GM04504 (cell line): ENCODE measurements at regions not wholly inside any gene's neighbourhood (a gene's known extent, or its start where the extent isn't known, plus 50 kb on each side); places are given as distances from the start of the nearest gene placed in this dataset.

Experiments
- DNase-seq: peaks from one replicate; pipeline ENCODE4 v3.0.0-alpha.2; 2012; ENCODE audit warnings: low read depth

- DNase-seq: no peak
These were observed 178.9 kb downstream of the CCDC71L start for GRCh38 chr7:106482091-106482490.

- no peak for DNase-seq
These were observed 180.3 kb downstream of the CCDC71L start for GRCh38 chr7:106480616-106481031.

- no peak for DNase-seq
These were observed 180.8 kb downstream of the CCDC71L start for GRCh38 chr7:106480161-106480579.

- DNase-seq: no peak
These were observed 184.2 kb downstream of the CCDC71L start for GRCh38 chr7:106476751-106477150.

- no peak for DNase-seq
These were observed 188.0 kb upstream of the NAMPT start for GRCh38 chr7:106472741-106473140.

GRCh38 chr7:106471686-106472440 lies 187.1 kb upstream of the NAMPT start:
- no peak for DNase-seq

GRCh38 chr7:106471021-106471420 lies 186.2 kb upstream of the NAMPT start:
- no peak for DNase-seq

GRCh38 chr7:106466867-106467266 lies 182.1 kb upstream of the NAMPT start:
- DNase-seq: no peak

- no peak for DNase-seq
These were observed 181.1 kb upstream of the NAMPT start for GRCh38 chr7:106465704-106466468.

GRCh38 chr7:106464651-106465050 lies 179.9 kb upstream of the NAMPT start:
- no peak for DNase-seq

- DNase-seq: no peak
These were observed 179.2 kb upstream of the NAMPT start for GRCh38 chr7:106463851-106464611.

GRCh38 chr7:106462914-106463482 lies 178.2 kb upstream of the NAMPT start:
- no peak for DNase-seq

GRCh38 chr7:106462365-106462859 lies 177.6 kb upstream of the NAMPT start:
- no peak for DNase-seq

- no peak for DNase-seq
These were observed 176.0 kb upstream of the NAMPT start for GRCh38 chr7:106460792-106461254.

GRCh38 chr7:106459397-106460072 lies 174.8 kb upstream of the NAMPT start:
- DNase-seq: no peak

GRCh38 chr7:106457678-106458077 lies 172.9 kb upstream of the NAMPT start:
- no peak for DNase-seq

GRCh38 chr7:106456329-106456728 lies 171.5 kb upstream of the NAMPT start:
- no peak for DNase-seq

GRCh38 chr7:106452031-106452851 lies 167.5 kb upstream of the NAMPT start:
- DNase-seq: no peak

GRCh38 chr7:106451171-106451570 lies 166.4 kb upstream of the NAMPT start:
- DNase-seq: no peak

GRCh38 chr7:106450716-106451115 lies 165.9 kb upstream of the NAMPT start:
- DNase-seq: no peak
